GM12878 (cell line): ENCODE measurements at regions not wholly inside any gene's neighbourhood (a gene's known extent, or its start where the extent isn't known, plus 50 kb on each side); places are given as distances from the start of the nearest gene placed in this dataset.

Experiments used
- CHD2 ChIP-seq: IDR thresholded peaks from 2 replicates; pipeline ENCODE4 v1.6.1; 2011; ENCODE audit warnings: low read depth, low read length, improper control_type of control experiment, borderline replicate concordance
- CTCF ChIP-seq, 3 experiments: IDR thresholded peaks in 2 of 3; conservative IDR thresholded peaks in 1 of 3; 2 replicates each; pipeline ENCODE4 v1.5.1; 2011; ENCODE audit warnings: low read depth in 3 of 3, low read length in 3 of 3, mild to moderate bottlenecking in 3 of 3, control low read depth in 2 of 3, moderate library complexity in 2 of 3, inconsistent platforms in 1 of 3, mixed read lengths in 1 of 3; ENCODE audit not compliant: control insufficient read depth in 2 of 3, insufficient read depth in 1 of 3; ENCODE audit errors: extremely low read depth in 1 of 3
- MEF2A ChIP-seq: IDR thresholded peaks from 2 replicates; pipeline ENCODE4 v1.6.1; 2011; ENCODE audit warnings: low read depth, mild to moderate bottlenecking, low read length, moderate library complexity; ENCODE audit not compliant: insufficient read depth
- POLR2A ChIP-seq: IDR thresholded peaks from 2 replicates; pipeline ENCODE4 v1.6.1; 2011; ENCODE audit warnings: low read depth, mild to moderate bottlenecking, low read length
- YY1 ChIP-seq: IDR thresholded peaks from 2 replicates; pipeline ENCODE4 v1.6.1; 2011; ENCODE audit warnings: low read depth, mild to moderate bottlenecking, low read length
- ZNF274 ChIP-seq: IDR thresholded peaks from one replicate; pipeline ENCODE4 v1.8.0; 2011; ENCODE audit not compliant: insufficient read length, insufficient read depth

DNA sequence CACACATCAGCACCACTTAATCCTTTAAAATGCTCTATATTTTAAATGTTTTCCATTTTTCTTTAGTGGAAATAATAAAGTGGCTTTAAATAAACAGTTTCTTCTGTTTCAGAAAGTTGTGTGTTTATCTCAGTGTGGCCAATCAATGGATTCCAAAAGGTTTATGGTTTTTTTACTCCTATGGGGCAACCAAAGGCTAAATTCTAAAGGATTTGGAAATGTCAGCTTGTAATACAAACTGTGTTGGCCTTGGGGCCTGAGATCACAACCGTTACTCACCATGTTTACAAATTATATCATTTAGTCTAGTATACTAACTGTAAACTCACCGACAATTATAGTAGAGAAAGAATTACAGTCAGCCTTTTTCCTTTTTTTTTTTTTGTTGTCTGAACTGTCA lies 827.2 kb downstream of the EPHA4 start:
- TF ChIP-seq YY1, result no peak
- no peak for TF ChIP-seq ZNF274
- TF ChIP-seq POLR2A, result no peak
- TF ChIP-seq CHD2, result no peak
- TF ChIP-seq CTCF (IDR thresholded peaks at IDR 0.05 in 2 of 3, conservative IDR thresholded peaks at IDR 0.05 in 1 of 3; ENCODE audit: control insufficient read depth in 2 of 3, extremely low read depth in 1 of 3, insufficient read depth in 1 of 3, low read depth in 3 of 3, low read length in 3 of 3), result no peak
- no peak for TF ChIP-seq MEF2A
